Breast epithelium (tissue), 3 donors: ENCODE measurements at regions not wholly inside any gene's neighbourhood (a gene's known extent, or its start where the extent isn't known, plus 50 kb on each side); places are given as distances from the start of the nearest gene placed in this dataset.

Source experiments
- POLR2A ChIP-seq: fragments of 450-650 bp; IDR thresholded peaks from one replicate; pipeline ENCODE4 v1.6.1; 2016; ENCODE audit warnings: antibody characterized with exemption, mild to moderate bottlenecking, moderate library complexity
- POLR2AphosphoS5 ChIP-seq, 3 donors: sonication (generic); formaldehyde crosslinking; IDR thresholded peaks; one replicate each; pipeline ENCODE4 v1.6.1; 2017; ENCODE audit warnings: antibody characterized with exemption in 3 of 3
- TF ChIP-seq, protein P1 (sequence below), 3 donors: fragments of 450-650 bp; IDR thresholded peaks; one replicate each; pipeline ENCODE4 v1.5.1; 2016 to 2017; ENCODE audit warnings: antibody characterized with exemption in 3 of 3, mild to moderate bottlenecking in 3 of 3, moderate library complexity in 3 of 3

DNA sequence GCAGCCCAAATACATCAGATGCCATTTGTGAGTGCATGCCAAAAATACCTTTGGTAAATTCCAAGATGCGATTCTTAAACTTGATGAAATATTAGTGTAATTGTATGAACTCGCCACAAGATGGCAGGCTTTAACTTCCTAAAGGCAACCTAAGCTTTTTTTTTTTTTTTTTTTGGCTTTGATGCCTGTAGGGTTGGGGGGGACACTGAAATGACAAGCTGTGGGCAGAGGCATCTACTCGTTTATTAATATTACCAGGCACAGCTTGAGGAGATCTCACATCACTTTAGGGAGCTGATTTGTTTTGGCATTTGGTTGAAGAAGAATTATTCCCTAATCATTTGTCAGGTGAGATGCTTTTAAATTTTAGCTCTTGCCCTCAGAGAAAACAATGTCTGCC, 126.7 kb upstream of the CCDC196 start:
- TF ChIP-seq, protein P1, sequence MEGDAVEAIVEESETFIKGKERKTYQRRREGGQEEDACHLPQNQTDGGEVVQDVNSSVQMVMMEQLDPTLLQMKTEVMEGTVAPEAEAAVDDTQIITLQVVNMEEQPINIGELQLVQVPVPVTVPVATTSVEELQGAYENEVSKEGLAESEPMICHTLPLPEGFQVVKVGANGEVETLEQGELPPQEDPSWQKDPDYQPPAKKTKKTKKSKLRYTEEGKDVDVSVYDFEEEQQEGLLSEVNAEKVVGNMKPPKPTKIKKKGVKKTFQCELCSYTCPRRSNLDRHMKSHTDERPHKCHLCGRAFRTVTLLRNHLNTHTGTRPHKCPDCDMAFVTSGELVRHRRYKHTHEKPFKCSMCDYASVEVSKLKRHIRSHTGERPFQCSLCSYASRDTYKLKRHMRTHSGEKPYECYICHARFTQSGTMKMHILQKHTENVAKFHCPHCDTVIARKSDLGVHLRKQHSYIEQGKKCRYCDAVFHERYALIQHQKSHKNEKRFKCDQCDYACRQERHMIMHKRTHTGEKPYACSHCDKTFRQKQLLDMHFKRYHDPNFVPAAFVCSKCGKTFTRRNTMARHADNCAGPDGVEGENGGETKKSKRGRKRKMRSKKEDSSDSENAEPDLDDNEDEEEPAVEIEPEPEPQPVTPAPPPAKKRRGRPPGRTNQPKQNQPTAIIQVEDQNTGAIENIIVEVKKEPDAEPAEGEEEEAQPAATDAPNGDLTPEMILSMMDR (IDR thresholded peaks at IDR 0.05) = peak; percentile 34 to 56 (median 56)
- TF ChIP-seq POLR2AphosphoS5 (IDR thresholded peaks at IDR 0.05) (no peak), POLR2A (no peak)
